H1 (cell line): ENCODE measurements at regions not wholly inside any gene's neighbourhood (a gene's known extent, or its start where the extent isn't known, plus 50 kb on each side); places are given as distances from the start of the nearest gene placed in this dataset.

Experiments used
- CTCF ChIA-PET: fragments of 300-600 bp; sonication (Branson Sonifier 250); formaldehyde crosslinking; loops from one replicate; lab custom pipeline; 2021; ENCODE audit not compliant: partially characterized antibody; lab: Charles Lee
- POLR2A ChIA-PET: fragments of 300-600 bp; sonication (Branson Sonifier 250); formaldehyde crosslinking; loops from one replicate; lab custom pipeline; 2021; ENCODE audit warnings: inconsistent platforms; ENCODE audit not compliant: partially characterized antibody; lab: Charles Lee
- DNase-seq, 2 experiments: peaks; one replicate each; pipeline versions ENCODE4 v3.0.0 to v3.0.0-alpha.2; 2010 to 2022; ENCODE audit warnings: low spot score in 2 of 2, low read depth in 1 of 2, mixed read lengths in 1 of 2
- FAIRE-seq: peaks from 2 replicates; lab custom pipeline; 2011; peaks lifted over from hg19 to GRCh38; lab: Jason Lieb, UNC
- H2AFZ ChIP-seq: 2 replicates; pipeline ENCODE4 v1.8.1; 2012; ENCODE audit warnings: low read length, inconsistent platforms
- H2AK5ac ChIP-seq: 2 replicates; pipeline ENCODE4 v1.6.1; 2013; ENCODE audit warnings: low read depth, low read length
- H2BK120ac ChIP-seq: replicated peaks from 2 replicates; pipeline ENCODE3; 2013; ENCODE audit warnings: low read depth, low read length, inconsistent platforms
- H2BK12ac ChIP-seq: 2 replicates; pipeline ENCODE4 v1.6.1; 2013; ENCODE audit warnings: low read depth, low read length
- H2BK15ac ChIP-seq: 2 replicates; pipeline ENCODE4 v1.6.1; 2013; ENCODE audit warnings: low read length
- H2BK20ac ChIP-seq: 2 replicates; pipeline ENCODE4 v1.6.1; 2013; ENCODE audit warnings: low read length
- H2BK5ac ChIP-seq: 2 replicates; pipeline ENCODE4 v1.6.1; 2013; ENCODE audit warnings: low read depth, low read length
- H3K14ac ChIP-seq: 2 replicates; pipeline ENCODE4 v1.6.1; 2013; ENCODE audit warnings: inconsistent platforms; ENCODE audit not compliant: insufficient read length
- H3K18ac ChIP-seq: 2 replicates; pipeline ENCODE4 v1.6.1; 2013; ENCODE audit warnings: low read length; ENCODE audit errors: extremely low read depth
- H3K23ac ChIP-seq: 2 replicates; pipeline ENCODE4 v1.6.1; 2013; ENCODE audit warnings: inconsistent platforms; ENCODE audit not compliant: insufficient read length
- H3K23me2 ChIP-seq: 2 replicates; pipeline ENCODE4 v1.6.1; 2013; ENCODE audit warnings: low read depth, low read length
- H3K27ac ChIP-seq: 2 replicates; pipeline ENCODE4 v1.6.1; 2011; ENCODE audit warnings: low read depth, low read length, inconsistent platforms
- H3K27me3 ChIP-seq, 4 experiments: replicated peaks in 1 of 4; 1 replicate in 1 of 4; 2 replicates in 3 of 4; pipeline versions ENCODE4 v1.6.1 to v1.8.1; 2011 to 2013; ENCODE audit warnings: low read length in 3 of 4, mild to moderate bottlenecking in 3 of 4, inconsistent platforms in 2 of 4, mixed read lengths in 2 of 4, moderate library complexity in 1 of 4; ENCODE audit not compliant: control insufficient read depth in 3 of 4, insufficient read depth in 3 of 4; ENCODE audit errors: extremely low read depth in 1 of 4
- H3K36me3 ChIP-seq, 4 experiments: 2 replicates each; pipeline versions ENCODE4 v1.6.1 to v1.8.1; 2011 to 2013; ENCODE audit warnings: mild to moderate bottlenecking in 4 of 4, low read length in 3 of 4, moderate library complexity in 2 of 4, control low read depth in 1 of 4, inconsistent platforms in 1 of 4; ENCODE audit not compliant: insufficient read depth in 4 of 4, control insufficient read depth in 2 of 4
- H3K4ac ChIP-seq: replicated peaks from 2 replicates; pipeline ENCODE3; 2013; ENCODE audit warnings: low read length, low read depth, mixed read lengths, inconsistent platforms; ENCODE audit not compliant: insufficient read length
- H3K4me1 ChIP-seq, 4 experiments: replicated peaks in 1 of 4; 1 replicate in 1 of 4; 2 replicates in 3 of 4; pipeline versions ENCODE4 v1.6.1 to v1.8.1; 2011 to 2013; ENCODE audit warnings: low read length in 3 of 4, inconsistent platforms in 2 of 4, mixed read lengths in 1 of 4; ENCODE audit not compliant: insufficient read depth in 4 of 4, control insufficient read depth in 3 of 4
- H3K4me2 ChIP-seq, 2 experiments: 2 replicates each; pipeline versions ENCODE4 v1.6.1 to v1.8.1; 2011 to 2013; ENCODE audit warnings: low read depth in 2 of 2, low read length in 2 of 2, control low read depth in 1 of 2, inconsistent platforms in 1 of 2, mild to moderate bottlenecking in 1 of 2; ENCODE audit not compliant: insufficient read depth in 1 of 2
- H3K4me3 ChIP-seq, 4 experiments: fragments of 200-600, 300-600 bp in 1 of 4; sonication (generic), shearing (Covaris generic), sonication (Bioruptor Twin) in 1 of 4; 2 replicates each; pipeline versions ENCODE4 v1.5.1 to v1.8.1; 2011 to 2016; ENCODE audit warnings: low read length in 4 of 4, low read depth in 3 of 4, control low read depth in 2 of 4, inconsistent platforms in 2 of 4, mild to moderate bottlenecking in 2 of 4, mixed read lengths in 1 of 4, moderate library complexity in 1 of 4; ENCODE audit not compliant: insufficient read depth in 2 of 4; ENCODE audit errors: extremely low read depth in 1 of 4
- H3K56ac ChIP-seq: replicated peaks from 2 replicates; pipeline ENCODE3; 2013; ENCODE audit warnings: low read depth, mild to moderate bottlenecking, mixed read lengths, low read length, inconsistent platforms; ENCODE audit not compliant: insufficient read length
- H3K79me1 ChIP-seq: 2 replicates; pipeline ENCODE4 v1.6.1; 2013; ENCODE audit warnings: low read depth, low read length, control low read depth
- H3K79me2 ChIP-seq, 2 experiments: 2 replicates each; pipeline versions ENCODE4 v1.6.1 to v1.8.1; 2012 to 2013; ENCODE audit warnings: low read length in 2 of 2, mild to moderate bottlenecking in 2 of 2, inconsistent platforms in 1 of 2; ENCODE audit not compliant: insufficient read depth in 2 of 2, control insufficient read depth in 1 of 2
- H3K9ac ChIP-seq, 4 experiments: replicated peaks in 1 of 4; 1 replicate in 1 of 4; 2 replicates in 3 of 4; pipeline versions ENCODE4 v1.6.1 to v1.8.1; 2011 to 2013; ENCODE audit warnings: low read depth in 3 of 4, low read length in 3 of 4, control low read depth in 2 of 4, mild to moderate bottlenecking in 2 of 4, moderate library complexity in 2 of 4, inconsistent platforms in 1 of 4; ENCODE audit errors: extremely low read depth in 1 of 4
- H3K9me3 ChIP-seq, 2 experiments: 2 replicates each; pipeline versions ENCODE4 v1.6.1 to v1.8.1; 2012 to 2013; ENCODE audit warnings: mild to moderate bottlenecking in 2 of 2, moderate library complexity in 2 of 2, control low read depth in 1 of 2, inconsistent platforms in 1 of 2, low read depth in 1 of 2, low read length in 1 of 2, mixed read lengths in 1 of 2; ENCODE audit not compliant: insufficient read depth in 2 of 2
- H4K20me1 ChIP-seq, 2 experiments: replicated peaks in 1 of 2; 2 replicates each; pipeline versions ENCODE3 to v1.8.1; 2011 to 2013; ENCODE audit warnings: inconsistent platforms in 2 of 2, low read length in 2 of 2, mild to moderate bottlenecking in 1 of 2; ENCODE audit not compliant: insufficient read depth in 2 of 2, control insufficient read depth in 1 of 2
- H4K5ac ChIP-seq: 2 replicates; pipeline ENCODE4 v1.6.1; 2013; ENCODE audit warnings: low read length, low read depth, mixed read lengths, inconsistent platforms; ENCODE audit not compliant: insufficient read length
- H4K8ac ChIP-seq: 2 replicates; pipeline ENCODE4 v1.8.0; 2013; ENCODE audit warnings: mild to moderate bottlenecking, moderate library complexity, low read length, inconsistent platforms; ENCODE audit not compliant: insufficient read depth; ENCODE audit errors: extremely low read depth
- H4K91ac ChIP-seq: replicated peaks from 2 replicates; pipeline ENCODE3; 2013; ENCODE audit warnings: low read length, mixed read lengths, inconsistent platforms; ENCODE audit not compliant: insufficient read length
- BRCA1 ChIP-seq: IDR thresholded peaks from 2 replicates; pipeline ENCODE4 v1.6.1; 2012; ENCODE audit warnings: low read depth, low read length, improper control_type of control experiment
- POU5F1 ChIP-seq: IDR thresholded peaks from 2 replicates; pipeline ENCODE4 v1.6.1; 2011; ENCODE audit warnings: low read depth, mild to moderate bottlenecking, low read length, moderate library complexity
- WGBS, 2 experiments: shearing (Covaris generic) in 1 of 2; methylation state at CpG; one replicate each; pipeline versions ENCODE4 v1.1.6 to v1.1.7; 2013 to 2015; ENCODE audit warnings: low lambda C conversion rate in 2 of 2, mixed read lengths in 2 of 2, inconsistent platforms in 1 of 2, low coverage in 1 of 2, missing lambda C conversion rate in 1 of 2; ENCODE audit not compliant: insufficient replicate concordance in 2 of 2, insufficient coverage in 1 of 2, insufficient read length in 1 of 2; ENCODE audit errors: extremely low coverage in 1 of 2, missing lambda C conversion rate in 1 of 2; 5-methylcytosine and 5-hydroxymethylcytosine counted together

- no peaks in the 10 kb centered on the region for H3K27me3 ChIP-seq
- H3K9ac ChIP-seq = no peak overlapping the region
- H3K14ac ChIP-seq = no peak overlapping the region
- no peak overlapping the region for H4K5ac ChIP-seq
- ChIA-PET POLR2A (no interaction called here), CTCF (interaction anchor here (0.6 to 1.6 kb wide), 2 partner anchors 9 to 445 kb away, joined by 3 to 4 read pairs; no protein-coding TSS in a partner anchor)
- H3K79me2 ChIP-seq = no peaks in the 10 kb centered on the region
- no peak overlapping the region for H2BK5ac ChIP-seq
- H3K36me3 ChIP-seq = no peaks in the 10 kb centered on the region
- no peak overlapping the region for H3K23ac ChIP-seq
- no peak overlapping the region for H2AK5ac ChIP-seq
- H3K79me1 ChIP-seq = no peaks in the 10 kb centered on the region
- no peak overlapping the region for H2BK120ac ChIP-seq
- H3K4me3 ChIP-seq = no peak overlapping the region
- H3K23me2 ChIP-seq = no peaks in the 10 kb centered on the region
- no peak overlapping the region for H3K27ac ChIP-seq
- FAIRE-seq (no peak), DNase-seq (no peak)
- no peaks in the 10 kb centered on the region for H3K9me3 ChIP-seq
- H4K91ac ChIP-seq = no peak overlapping the region
- H2BK12ac ChIP-seq = no peak overlapping the region
- H4K8ac ChIP-seq = no peak overlapping the region
- no peaks in the 10 kb centered on the region for H3K4me1 ChIP-seq
- H3K56ac ChIP-seq = no peak overlapping the region
- no peak overlapping the region for H3K18ac ChIP-seq
- no peak overlapping the region for H2AFZ ChIP-seq
- no peak overlapping the region for H2BK15ac ChIP-seq
- H2BK20ac ChIP-seq = no peak overlapping the region
- no peak overlapping the region for H3K4ac ChIP-seq
- no peaks in the 10 kb centered on the region for H4K20me1 ChIP-seq
- WGBS, 2 experiments = 90% methylated on average over 1 of the region's 1 CpG; no CpG with 5 or more reads in 1 of the 2 experiments
- H3K4me2 ChIP-seq = no peak overlapping the region
- no peak for TF ChIP-seq POU5F1
- TF ChIP-seq BRCA1 = no peak
These were observed 154.6 kb upstream of the CTAGE1 start for GRCh38 chr18:22572341-22572740.
